Coronary artery (tissue), 2 donors: ENCODE measurements at regions not wholly inside any gene's neighbourhood (a gene's known extent, or its start where the extent isn't known, plus 50 kb on each side); places are given as distances from the start of the nearest gene placed in this dataset.

Experiments
- DNase-seq: peaks from one replicate; pipeline ENCODE4 v3.0.0-alpha.2; 2017; ENCODE audit warnings: low spot score
- H3K27ac ChIP-seq, 2 donors: fragments of 200-600 bp; sonication (generic); one replicate each; pipeline ENCODE4 v1.5.1; 2016 to 2019
- H3K4me3 ChIP-seq: fragments of 200-600 bp; sonication (generic); 2 replicates; pipeline ENCODE4 v1.5.1; 2016; ENCODE audit warnings: mild to moderate bottlenecking, moderate library complexity
- CTCF ChIP-seq: fragments of 200-600 bp; sonication (generic); IDR thresholded peaks from one replicate; pipeline ENCODE4 v1.5.1; 2019; ENCODE audit warnings: antibody characterized with exemption

- Histone ChIP-seq H3K4me3 (no peak overlapping the region), H3K27ac (no peak overlapping the region)
- no peak for TF ChIP-seq CTCF
- no peak for DNase-seq
Observed at GRCh38 chr13:109955598-109955997, 169.2 kb upstream of the IRS2 start.

DNA sequence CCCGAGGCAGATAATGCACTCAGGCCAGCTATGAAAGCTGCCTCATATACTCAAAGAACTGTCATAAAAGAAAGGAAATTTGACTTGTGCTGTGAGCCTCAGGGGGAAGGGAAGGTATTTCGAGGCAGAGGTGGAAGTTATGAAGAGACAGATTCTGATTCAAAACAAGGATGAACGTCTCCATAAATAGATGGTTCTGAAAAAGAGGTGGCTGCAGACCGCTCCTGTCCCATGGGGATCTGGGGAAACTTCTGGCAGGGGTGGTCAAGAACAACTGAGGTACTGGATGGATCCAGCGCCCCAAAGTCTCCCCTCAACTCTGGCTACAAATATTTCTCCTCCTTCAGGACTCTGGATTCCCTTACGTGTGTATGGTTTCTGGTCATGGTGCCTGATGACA is 168.1 kb upstream of the IRS2 start:
- H3K27ac ChIP-seq, result no peak overlapping the region
- no peak for DNase-seq
- TF ChIP-seq CTCF, result no peak
- no peak overlapping the region for H3K4me3 ChIP-seq

GRCh38 chr13:109951491-109951890 is 165.1 kb upstream of the IRS2 start:
- DNase-seq, result no peak
- no peak overlapping the region for H3K4me3 ChIP-seq
- no peak overlapping the region for H3K27ac ChIP-seq
- TF ChIP-seq CTCF, result no peak

DNA sequence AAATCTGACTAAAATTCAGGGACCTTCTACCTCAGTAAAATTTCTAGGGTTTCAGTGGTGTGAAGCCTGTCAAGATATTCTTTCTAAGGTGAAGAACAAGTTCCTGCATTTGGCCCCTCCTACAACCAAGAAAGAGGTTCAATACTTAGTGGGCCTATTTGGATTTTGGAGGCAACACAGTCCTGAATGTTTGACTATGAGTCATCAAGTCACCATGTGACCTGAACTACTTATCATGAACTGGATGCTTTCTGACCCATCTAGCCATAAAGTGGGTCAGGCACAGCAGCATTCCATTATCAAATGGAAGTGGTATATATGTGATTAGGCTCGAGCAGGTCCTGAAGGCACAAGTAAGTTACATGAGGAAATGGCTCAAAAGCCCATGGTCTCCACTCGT is 163.0 kb upstream of the IRS2 start:
- no peak for DNase-seq
- Histone ChIP-seq H3K4me3 (no peak overlapping the region), H3K27ac (no peak overlapping the region)
- TF ChIP-seq CTCF, result no peak

- H3K4me3 ChIP-seq, result no peak overlapping the region
- H3K27ac ChIP-seq, result no peak overlapping the region
- TF ChIP-seq CTCF, result no peak
- no peak for DNase-seq
Observed at GRCh38 chr13:109947006-109947405, 160.6 kb upstream of the IRS2 start.

- no peak for DNase-seq
- no peak overlapping the region for H3K4me3 ChIP-seq
- TF ChIP-seq CTCF, result no peak
- no peak overlapping the region for H3K27ac ChIP-seq
Observed at GRCh38 chr13:109945206-109945960, 159.0 kb upstream of the IRS2 start.

DNA sequence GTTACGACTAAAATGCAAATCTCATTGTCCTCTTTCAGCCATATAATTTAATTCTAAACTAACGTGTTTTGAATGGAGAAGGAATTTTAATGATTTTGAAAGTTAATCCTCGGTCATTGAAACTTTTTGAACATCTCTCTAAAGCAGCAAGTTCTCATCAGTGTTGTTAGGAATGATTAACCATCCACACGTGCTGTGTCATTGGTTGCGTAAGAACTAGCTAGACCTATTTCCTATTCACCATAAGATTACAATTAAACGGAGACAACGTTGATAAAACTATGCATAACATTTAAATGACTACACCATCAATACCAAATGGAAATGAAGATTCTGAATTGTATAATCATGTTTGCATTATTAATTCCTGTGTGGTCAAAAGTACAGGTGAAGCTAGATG is 155.6 kb upstream of the IRS2 start:
- DNase-seq, result no peak
- no peak overlapping the region for H3K27ac ChIP-seq
- TF ChIP-seq CTCF, result no peak
- no peak overlapping the region for H3K4me3 ChIP-seq
